Calu3 (cell line): ENCODE measurements at regions not wholly inside any gene's neighbourhood (a gene's known extent, or its start where the extent isn't known, plus 50 kb on each side); places are given as distances from the start of the nearest gene placed in this dataset.

Experiments used
- BruUV-seq: library from RNA; stranded (reverse); fragments of 400-500 nt; replicated peaks from 2 replicates; lab custom pipeline; 2021; lab: Mats Ljungman, UMichigan
- CTCF ChIA-PET: fragments of 300-600 bp; sonication (Branson Sonifier 250); formaldehyde crosslinking; loops from one replicate; lab custom pipeline; 2022; ENCODE audit warnings: antibody characterized with exemption; lab: Charles Lee
- DNase-seq: peaks from one replicate; pipeline ENCODE4 v3.0.0; 2022
- H3K27ac Mint-ChIP-seq: one replicate; pipeline ENCODE4 v1.8.0; 2022; ENCODE audit warnings: mixed read lengths; ENCODE audit not compliant: unreplicated experiment
- H3K27me3 Mint-ChIP-seq: one replicate; pipeline ENCODE4 v1.8.0; 2022; ENCODE audit warnings: mixed read lengths; ENCODE audit not compliant: unreplicated experiment
- H3K36me3 Mint-ChIP-seq: one replicate; pipeline ENCODE4 v1.8.0; 2022; ENCODE audit warnings: mild to moderate bottlenecking, moderate library complexity, mixed read lengths; ENCODE audit not compliant: insufficient read depth, unreplicated experiment
- H3K4me1 Mint-ChIP-seq: one replicate; pipeline ENCODE4 v1.8.0; 2022; ENCODE audit warnings: mild to moderate bottlenecking, low read depth, mixed read lengths; ENCODE audit not compliant: unreplicated experiment
- H3K4me3 Mint-ChIP-seq: one replicate; pipeline ENCODE4 v1.8.0; 2022; ENCODE audit warnings: mild to moderate bottlenecking, low read depth, moderate library complexity, mixed read lengths; ENCODE audit not compliant: unreplicated experiment
- H3K9me3 Mint-ChIP-seq: one replicate; pipeline ENCODE4 v1.8.0; 2022; ENCODE audit warnings: low read depth, mixed read lengths; ENCODE audit not compliant: unreplicated experiment
- intact Hi-C: fragments of 100-400 bp; cut with micrococcal nuclease; formaldehyde crosslinking; loops from one replicate; pipeline ENCODE4 v1.10.0; 2022; ENCODE audit not compliant: unreplicated experiment
- TF ChIP-seq, protein P1 (sequence below): fragments of 200-600 bp; IDR thresholded peaks from one replicate; pipeline ENCODE4 v1.8.0; 2022; ENCODE audit warnings: antibody characterized with exemption; ENCODE audit not compliant: unreplicated experiment

DNA sequence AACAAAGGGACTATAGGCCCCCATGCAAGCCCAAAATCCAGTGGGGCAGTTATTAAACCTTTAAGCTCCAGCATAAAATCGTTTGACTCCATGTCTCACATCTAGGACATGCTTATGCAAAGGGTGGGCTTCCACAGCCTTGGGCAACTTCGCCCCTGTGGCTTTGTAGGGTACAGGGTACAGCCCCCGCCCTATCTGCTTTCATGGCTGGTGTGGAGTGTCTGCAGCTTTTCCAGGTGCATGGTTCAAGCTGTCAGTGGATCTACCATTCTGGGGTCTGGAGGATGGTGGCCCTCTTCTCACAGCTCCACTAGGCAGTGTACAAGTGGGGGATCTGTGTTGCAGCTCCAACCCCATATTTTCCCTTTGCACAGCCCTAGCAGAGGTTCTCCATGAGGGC lies 559.8 kb upstream of the TECRL start:
- Mint-ChIP-seq H3K4me3 (no peak overlapping the region), H3K27me3 (no peaks in the 10 kb centered on the region), H3K9me3 (peaks cover 2% of the 10 kb centered on the region), H3K36me3 (no peaks in the 10 kb centered on the region), H3K4me1 (no peaks in the 10 kb centered on the region), H3K27ac (no peak overlapping the region)
- intact Hi-C loops: no loop called here
- TF ChIP-seq, protein P1, sequence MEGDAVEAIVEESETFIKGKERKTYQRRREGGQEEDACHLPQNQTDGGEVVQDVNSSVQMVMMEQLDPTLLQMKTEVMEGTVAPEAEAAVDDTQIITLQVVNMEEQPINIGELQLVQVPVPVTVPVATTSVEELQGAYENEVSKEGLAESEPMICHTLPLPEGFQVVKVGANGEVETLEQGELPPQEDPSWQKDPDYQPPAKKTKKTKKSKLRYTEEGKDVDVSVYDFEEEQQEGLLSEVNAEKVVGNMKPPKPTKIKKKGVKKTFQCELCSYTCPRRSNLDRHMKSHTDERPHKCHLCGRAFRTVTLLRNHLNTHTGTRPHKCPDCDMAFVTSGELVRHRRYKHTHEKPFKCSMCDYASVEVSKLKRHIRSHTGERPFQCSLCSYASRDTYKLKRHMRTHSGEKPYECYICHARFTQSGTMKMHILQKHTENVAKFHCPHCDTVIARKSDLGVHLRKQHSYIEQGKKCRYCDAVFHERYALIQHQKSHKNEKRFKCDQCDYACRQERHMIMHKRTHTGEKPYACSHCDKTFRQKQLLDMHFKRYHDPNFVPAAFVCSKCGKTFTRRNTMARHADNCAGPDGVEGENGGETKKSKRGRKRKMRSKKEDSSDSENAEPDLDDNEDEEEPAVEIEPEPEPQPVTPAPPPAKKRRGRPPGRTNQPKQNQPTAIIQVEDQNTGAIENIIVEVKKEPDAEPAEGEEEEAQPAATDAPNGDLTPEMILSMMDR: no peak
- no peak for DNase-seq
- BruUV-seq: no TSS peak
- CTCF ChIA-PET: no interaction called here

DNA sequence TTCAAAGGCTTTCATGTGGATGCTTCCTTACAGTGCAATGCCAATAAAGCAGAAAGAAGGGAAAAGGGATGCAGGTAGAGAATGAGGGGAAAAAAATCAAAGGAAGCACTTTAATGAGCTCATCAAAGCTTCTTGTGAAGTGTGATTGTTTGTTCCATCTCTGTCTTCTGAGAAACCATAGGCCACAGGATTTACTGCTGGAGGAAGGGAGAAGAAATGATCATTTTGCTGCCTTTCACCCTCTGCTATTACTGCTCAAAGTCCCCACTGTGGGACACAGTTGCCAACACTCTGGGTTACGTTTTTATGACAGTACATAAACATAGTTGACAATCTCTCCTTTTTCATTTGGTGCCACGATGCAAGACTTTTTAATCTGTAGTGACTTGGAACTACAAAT lies 558.0 kb upstream of the TECRL start:
- Mint-ChIP-seq H3K36me3 (no peaks in the 10 kb centered on the region), H3K27me3 (no peaks in the 10 kb centered on the region), H3K4me1 (no peaks in the 10 kb centered on the region), H3K9me3 (peaks cover 2% of the 10 kb centered on the region), H3K27ac (no peak overlapping the region), H3K4me3 (no peak overlapping the region)
- intact Hi-C loops: no loop called here
- CTCF ChIA-PET: no interaction called here
- no TSS peak for BruUV-seq
- DNase-seq: no peak
- TF ChIP-seq, protein P1: no peak

DNA sequence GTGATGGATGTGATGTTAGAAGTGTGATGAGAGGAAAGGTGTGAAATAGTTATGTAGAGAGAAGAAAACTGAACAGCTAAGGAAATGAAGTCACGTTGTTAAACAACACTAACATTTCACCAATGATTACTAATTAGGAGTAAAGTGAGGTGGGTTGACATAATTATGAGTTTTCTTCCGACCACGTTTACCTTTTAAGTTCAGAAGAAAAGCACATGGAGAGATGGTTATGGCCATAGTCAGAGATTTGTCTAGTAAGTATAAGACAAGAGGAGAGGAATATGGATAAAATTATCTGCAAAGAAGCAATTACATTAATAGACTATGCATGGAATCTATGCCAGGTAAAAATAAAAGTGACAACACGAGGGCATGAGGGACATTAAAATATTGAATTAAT lies 551.3 kb upstream of the TECRL start:
- peaks cover 10% of the 10 kb centered on the region for H3K9me3 Mint-ChIP-seq
- H3K27me3 Mint-ChIP-seq: no peaks in the 10 kb centered on the region
- no peaks in the 10 kb centered on the region for H3K36me3 Mint-ChIP-seq
- no peak for DNase-seq
- H3K4me1 Mint-ChIP-seq: no peaks in the 10 kb centered on the region
- BruUV-seq: no TSS peak
- CTCF ChIA-PET: no interaction called here
- intact Hi-C loops: no loop called here
- no peak overlapping the region for H3K4me3 Mint-ChIP-seq
- H3K27ac Mint-ChIP-seq: no peak overlapping the region
- TF ChIP-seq, protein P1: no peak

DNA sequence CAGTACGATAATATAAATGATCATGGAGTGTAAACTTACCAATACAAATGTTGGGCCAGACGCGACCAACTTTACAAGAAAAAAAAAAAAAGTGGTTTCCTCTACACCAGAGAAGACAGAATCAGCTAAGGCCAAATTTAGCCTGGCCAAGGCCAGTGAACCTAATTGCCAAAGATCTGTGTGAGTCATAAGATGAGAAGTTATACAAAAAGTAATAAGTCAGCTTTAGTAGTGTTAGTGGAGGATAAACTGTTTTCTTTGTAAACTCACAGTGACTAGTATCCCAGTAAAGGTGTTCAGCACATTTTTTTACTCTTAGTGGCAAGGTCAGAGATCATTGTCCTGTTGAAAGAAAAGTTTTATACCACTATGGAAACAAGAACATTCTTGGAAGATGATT lies 531.4 kb upstream of the TECRL start:
- DNase-seq: no peak
- intact Hi-C loops: no loop called here
- Mint-ChIP-seq H3K27me3 (no peaks in the 10 kb centered on the region), H3K36me3 (no peaks in the 10 kb centered on the region), H3K4me1 (no peaks in the 10 kb centered on the region), H3K9me3 (no peaks in the 10 kb centered on the region), H3K4me3 (no peak overlapping the region), H3K27ac (no peak overlapping the region)
- BruUV-seq: no TSS peak
- CTCF ChIA-PET: no interaction called here
- TF ChIP-seq, protein P1: no peak
